ENCODE measurements at regions not wholly inside any gene's neighbourhood (a gene's known extent, or its start where the extent isn't known, plus 50 kb on each side); places are given as distances from the start of the nearest gene placed in this dataset.

- WGBS, 2 donors, result 92 to 93% methylated on average over 6 of the region's 6 CpGs
- no peaks in the 10 kb centered on the region for H3K9me3 ChIP-seq
- intact Hi-C loops (cut with DNase I; ENCODE audit: low total_unique reads), result no loop called here
- H3K27me3 ChIP-seq, result no peaks in the 10 kb centered on the region
- H3K4me3 ChIP-seq, result no peak overlapping the region
- no peaks in the 10 kb centered on the region for H3K36me3 ChIP-seq (ENCODE audit: low read depth, missing control alignments)
- no peak for TF ChIP-seq POLR2A (IDR thresholded peaks at IDR 0.05)
- TF ChIP-seq CTCF (IDR thresholded peaks at IDR 0.05), result no peak
- no peak overlapping the region for H3K27ac ChIP-seq
- no peaks in the 10 kb centered on the region for H3K4me1 ChIP-seq
- no peak for DNase-seq
These were observed 71.8 kb upstream of the SPRED2 start for GRCh38 chr2:65504201-65504600.

GRCh38 chr2:65503746-65504145 lies 71.3 kb upstream of the SPRED2 start:
- H3K4me1 ChIP-seq, result no peaks in the 10 kb centered on the region
- H3K36me3 ChIP-seq (ENCODE audit: low read depth, missing control alignments), result no peaks in the 10 kb centered on the region
- no peak overlapping the region for H3K27ac ChIP-seq
- H3K9me3 ChIP-seq, result no peaks in the 10 kb centered on the region
- no peak for DNase-seq
- no peaks in the 10 kb centered on the region for H3K27me3 ChIP-seq
- intact Hi-C loops (cut with DNase I; ENCODE audit: low total_unique reads), result no loop called here
- TF ChIP-seq CTCF (IDR thresholded peaks at IDR 0.05) (no peak), POLR2A (IDR thresholded peaks at IDR 0.05) (no peak)
- H3K4me3 ChIP-seq, result no peak overlapping the region
- WGBS, 2 donors, result 74 to 81% methylated on average over 5 of the region's 5 CpGs

- TF ChIP-seq POLR2A (IDR thresholded peaks at IDR 0.05), result no peak
- TF ChIP-seq CTCF (IDR thresholded peaks at IDR 0.05), result no peak
- Histone ChIP-seq H3K36me3 (ENCODE audit: low read depth, missing control alignments) (no peaks in the 10 kb centered on the region), H3K27ac (no peak overlapping the region), H3K27me3 (no peaks in the 10 kb centered on the region), H3K4me1 (no peaks in the 10 kb centered on the region), H3K4me3 (no peak overlapping the region), H3K9me3 (no peaks in the 10 kb centered on the region)
- DNase-seq, result no peak
- intact Hi-C loops (cut with DNase I; ENCODE audit: low total_unique reads), result no loop called here
- 88 to 99% methylated on average over 3 to 6 of the region's 6 CpGs for WGBS, 2 donors
These were observed 69.4 kb upstream of the SPRED2 start for GRCh38 chr2:65501836-65502235.

- Histone ChIP-seq H3K27ac (no peak overlapping the region), H3K4me1 (no peaks in the 10 kb centered on the region), H3K4me3 (no peak overlapping the region), H3K9me3 (no peaks in the 10 kb centered on the region), H3K36me3 (ENCODE audit: low read depth, missing control alignments) (no peaks in the 10 kb centered on the region), H3K27me3 (no peaks in the 10 kb centered on the region)
- TF ChIP-seq POLR2A (IDR thresholded peaks at IDR 0.05) (no peak), CTCF (IDR thresholded peaks at IDR 0.05) (no peak)
- WGBS, 2 donors, result 87 to 95% methylated on average over 10 of the region's 10 CpGs
- DNase-seq, result no peak
- intact Hi-C loops (cut with DNase I; ENCODE audit: low total_unique reads), result no loop called here
These were observed 68.7 kb upstream of the SPRED2 start for GRCh38 chr2:65501074-65501473.

DNA sequence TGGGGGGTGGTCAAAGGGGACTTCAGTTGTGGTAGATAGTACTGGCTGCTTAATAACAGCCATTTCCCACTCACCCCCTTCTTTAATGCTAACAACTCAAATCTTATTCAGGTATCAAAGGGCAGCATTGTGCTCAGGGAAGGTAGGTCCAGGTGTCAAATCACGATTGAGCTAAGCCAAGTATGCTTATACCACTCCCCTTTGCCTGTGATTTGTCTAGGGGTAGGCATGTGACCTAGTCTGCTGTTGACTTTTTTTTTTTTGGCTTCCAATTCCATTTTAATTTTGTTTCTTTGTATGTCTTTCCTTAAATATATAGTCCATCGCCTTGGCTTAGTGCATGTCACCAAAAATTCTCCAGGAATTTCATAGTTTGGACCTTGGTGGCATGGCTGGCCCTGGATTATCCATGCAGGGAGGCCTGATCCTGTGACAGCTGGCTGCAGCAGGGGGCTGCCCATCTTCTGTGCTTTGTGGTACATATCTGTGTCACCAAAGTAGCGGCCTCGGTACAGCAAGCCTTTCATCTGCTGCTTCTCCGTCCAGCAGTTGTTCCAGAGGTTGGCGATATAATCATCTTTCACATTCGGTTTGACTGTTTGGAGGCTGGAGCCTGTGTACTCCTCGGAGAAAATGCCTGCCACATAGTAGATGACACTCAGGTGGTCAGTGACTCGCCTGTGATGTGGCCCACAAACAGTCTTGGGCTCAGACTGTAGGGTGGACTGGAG lies 68.1 kb upstream of the SPRED2 start:
- Histone ChIP-seq H3K36me3 (ENCODE audit: low read depth, missing control alignments) (no peaks in the 10 kb centered on the region), H3K9me3 (no peaks in the 10 kb centered on the region), H3K27ac (no peak overlapping the region), H3K4me1 (no peaks in the 10 kb centered on the region), H3K27me3 (no peaks in the 10 kb centered on the region), H3K4me3 (no peak overlapping the region)
- TF ChIP-seq POLR2A (IDR thresholded peaks at IDR 0.05) (no peak), CTCF (IDR thresholded peaks at IDR 0.05) (no peak)
- WGBS, 2 donors, result 91 to 96% methylated on average over 9 of the region's 9 CpGs
- intact Hi-C loops (cut with DNase I; ENCODE audit: low total_unique reads), result no loop called here
- DNase-seq, result no peak
